Large intestine (tissue), 3 donors: ENCODE measurements at regions not wholly inside any gene's neighbourhood (a gene's known extent, or its start where the extent isn't known, plus 50 kb on each side); places are given as distances from the start of the nearest gene placed in this dataset.

Experiments used
- DNase-seq, 2 donors: peaks; one replicate each; pipeline versions ENCODE4 v3.0.0 to v3.0.0-alpha.2; 2013
- H3K27ac ChIP-seq: one replicate; pipeline ENCODE4 v1.5.1; 2013; ENCODE audit warnings: low read length
- H3K27me3 ChIP-seq: 2 replicates; pipeline ENCODE4 v1.6.1; 2013; ENCODE audit warnings: low read length; ENCODE audit not compliant: control insufficient read depth, insufficient read depth
- H3K36me3 ChIP-seq: 2 replicates; pipeline ENCODE4 v1.6.1; 2013; ENCODE audit warnings: low read length; ENCODE audit not compliant: control insufficient read depth, insufficient read depth
- H3K4me1 ChIP-seq: one replicate; pipeline ENCODE4 v1.6.1; 2013; ENCODE audit warnings: low read length; ENCODE audit not compliant: control insufficient read depth, insufficient read depth
- H3K4me3 ChIP-seq: one replicate; pipeline ENCODE4 v1.5.1; 2013; ENCODE audit warnings: low read length
- H3K9me3 ChIP-seq: one replicate; pipeline ENCODE4 v1.6.1; 2013; ENCODE audit warnings: mild to moderate bottlenecking, low read depth, low read length, moderate library complexity; ENCODE audit not compliant: control insufficient read depth
- WGBS: methylation state at CpG from one replicate; pipeline ENCODE4 v1.1.5; 2013; ENCODE audit warnings: low lambda C conversion rate; ENCODE audit not compliant: insufficient coverage; 5-methylcytosine and 5-hydroxymethylcytosine counted together

GRCh38 chr14:45531022-45531421, 278.0 kb upstream of the MIS18BP1 start:
- Histone ChIP-seq H3K27ac (no peak overlapping the region), H3K4me1 (no peaks in the 10 kb centered on the region), H3K4me3 (no peak overlapping the region), H3K27me3 (no peaks in the 10 kb centered on the region), H3K9me3 (no peaks in the 10 kb centered on the region), H3K36me3 (no peaks in the 10 kb centered on the region)
- WGBS: no CpG with 5 or more reads among the region's 2 CpGs
- no peak for DNase-seq

GRCh38 chr14:45526715-45527549, 273.9 kb upstream of the MIS18BP1 start:
- no peaks in the 10 kb centered on the region for H3K9me3 ChIP-seq
- peak; percentile 3 to 7 for DNase-seq
- no CpG with 5 or more reads among the region's 14 CpGs for WGBS

GRCh38 chr14:45519766-45520165, 266.8 kb upstream of the MIS18BP1 start:
- H3K4me1 ChIP-seq: no peaks in the 10 kb centered on the region
- no CpG with 5 or more reads among the region's 1 CpG for WGBS
- H3K36me3 ChIP-seq: no peaks in the 10 kb centered on the region
- H3K4me3 ChIP-seq: no peak overlapping the region
- no peak overlapping the region for H3K27ac ChIP-seq
- no peak for DNase-seq
- no peaks in the 10 kb centered on the region for H3K27me3 ChIP-seq
- H3K9me3 ChIP-seq: no peaks in the 10 kb centered on the region

More at GRCh38 chr14:45526715-45527549, 273.9 kb upstream of the MIS18BP1 start:
- H3K4me3 ChIP-seq: no peak overlapping the region
- H3K4me1 ChIP-seq: no peaks in the 10 kb centered on the region
- no peak overlapping the region for H3K27ac ChIP-seq
- H3K36me3 ChIP-seq: no peaks in the 10 kb centered on the region
- H3K27me3 ChIP-seq: no peaks in the 10 kb centered on the region

- H3K4me3 ChIP-seq: no peak overlapping the region
- H3K4me1 ChIP-seq: no peaks in the 10 kb centered on the region
- WGBS: no CpG with 5 or more reads among the region's 4 CpGs
- no peaks in the 10 kb centered on the region for H3K9me3 ChIP-seq
- DNase-seq: no peak
- H3K36me3 ChIP-seq: no peaks in the 10 kb centered on the region
- no peaks in the 10 kb centered on the region for H3K27me3 ChIP-seq
- no peak overlapping the region for H3K27ac ChIP-seq
Observed at GRCh38 chr14:45492876-45493275, 239.9 kb upstream of the MIS18BP1 start.

GRCh38 chr14:45491914-45492313, 238.9 kb upstream of the MIS18BP1 start:
- WGBS: no CpG with 5 or more reads among the region's 3 CpGs
- Histone ChIP-seq H3K4me1 (no peaks in the 10 kb centered on the region), H3K9me3 (no peaks in the 10 kb centered on the region), H3K27ac (no peak overlapping the region), H3K27me3 (no peaks in the 10 kb centered on the region), H3K4me3 (no peak overlapping the region), H3K36me3 (no peaks in the 10 kb centered on the region)
- DNase-seq: no peak

- H3K9me3 ChIP-seq: no peaks in the 10 kb centered on the region
- H3K36me3 ChIP-seq: no peaks in the 10 kb centered on the region
- no peaks in the 10 kb centered on the region for H3K27me3 ChIP-seq
- WGBS: 100% methylated on average over 1 of the region's 1 CpG
- H3K4me3 ChIP-seq: no peak overlapping the region
- H3K27ac ChIP-seq: no peak overlapping the region
- no peak for DNase-seq
- H3K4me1 ChIP-seq: no peaks in the 10 kb centered on the region
Observed at GRCh38 chr14:45486599-45486998, 233.6 kb upstream of the MIS18BP1 start.

- Histone ChIP-seq H3K27ac (no peak overlapping the region), H3K4me3 (no peak overlapping the region), H3K36me3 (no peaks in the 10 kb centered on the region), H3K4me1 (no peaks in the 10 kb centered on the region), H3K27me3 (no peaks in the 10 kb centered on the region), H3K9me3 (no peaks in the 10 kb centered on the region)
- no peak for DNase-seq
- no CpG with 5 or more reads among the region's 1 CpG for WGBS
Observed at GRCh38 chr14:45467023-45467422, 214.0 kb upstream of the MIS18BP1 start.

GRCh38 chr14:45434221-45434620, 181.2 kb upstream of the MIS18BP1 start:
- Histone ChIP-seq H3K27ac (no peak overlapping the region), H3K9me3 (no peaks in the 10 kb centered on the region), H3K36me3 (no peaks in the 10 kb centered on the region), H3K27me3 (no peaks in the 10 kb centered on the region), H3K4me3 (no peak overlapping the region), H3K4me1 (no peaks in the 10 kb centered on the region)
- no peak for DNase-seq
- no CpG with 5 or more reads among the region's 1 CpG for WGBS

GRCh38 chr14:45426685-45427282, 173.8 kb upstream of the MIS18BP1 start:
- no peaks in the 10 kb centered on the region for H3K27me3 ChIP-seq
- no peaks in the 10 kb centered on the region for H3K36me3 ChIP-seq
- peak; percentile 2 to 9 for DNase-seq
- no peak overlapping the region for H3K4me3 ChIP-seq
- no peak overlapping the region for H3K27ac ChIP-seq
- no peaks in the 10 kb centered on the region for H3K4me1 ChIP-seq
- H3K9me3 ChIP-seq: peaks cover 3% of the 10 kb centered on the region
- WGBS: 0% methylated on average over 1 of the region's 2 CpGs

- no peaks in the 10 kb centered on the region for H3K27me3 ChIP-seq
- no peak for DNase-seq
- no peak overlapping the region for H3K4me3 ChIP-seq
- H3K9me3 ChIP-seq: no peaks in the 10 kb centered on the region
- H3K4me1 ChIP-seq: no peaks in the 10 kb centered on the region
- no peaks in the 10 kb centered on the region for H3K36me3 ChIP-seq
- 20% methylated on average over 1 of the region's 2 CpGs for WGBS
- no peak overlapping the region for H3K27ac ChIP-seq
Observed at GRCh38 chr14:45406942-45407341, 153.9 kb upstream of the MIS18BP1 start.
